SK-N-SH treated with all-trans-retinoic acid at 6 μM for 48 hours (cell line): ENCODE measurements at regions not wholly inside any gene's neighbourhood (a gene's known extent, or its start where the extent isn't known, plus 50 kb on each side); places are given as distances from the start of the nearest gene placed in this dataset.

Experiments used
- ARNTL ChIP-seq: fragments of 450-650 bp; formaldehyde crosslinking; IDR thresholded peaks from 2 replicates; pipeline ENCODE4 v1.5.0; 2020; ENCODE audit warnings: low read depth, mild to moderate bottlenecking, moderate library complexity, borderline replicate concordance
- CSRNP3 ChIP-seq: fragments of 250-450 bp; sonication (Bioruptor Pico); IDR thresholded peaks from 2 replicates; pipeline ENCODE4 v1.5.1; 2021; ENCODE audit warnings: mild to moderate bottlenecking, moderate library complexity
- OSR1 ChIP-seq: fragments of 250-450 bp; sonication (Bioruptor Pico); IDR thresholded peaks from 2 replicates; pipeline ENCODE4 v1.8.0; 2022; ENCODE audit warnings: moderate library complexity, mild to moderate bottlenecking, inconsistent platforms
- PATZ1 ChIP-seq: fragments of 250-450 bp; sonication (Bioruptor Pico); IDR thresholded peaks from 2 replicates; pipeline ENCODE4 v1.8.0; 2020; ENCODE audit warnings: mild to moderate bottlenecking, moderate library complexity, borderline replicate concordance
- RARB ChIP-seq: fragments of 250-450 bp; sonication (Bioruptor Pico); IDR thresholded peaks from 2 replicates; pipeline ENCODE4 v1.8.0; 2021; ENCODE audit warnings: mild to moderate bottlenecking, moderate library complexity
- ZC3H10 ChIP-seq: fragments of 250-450 bp; sonication (Bioruptor Pico); IDR thresholded peaks from 2 replicates; pipeline ENCODE4 v1.5.1; 2021; ENCODE audit warnings: mild to moderate bottlenecking, moderate library complexity
- ZFP3 ChIP-seq: fragments of 250-450 bp; sonication (Bioruptor Pico); IDR thresholded peaks from 2 replicates; pipeline ENCODE4 v1.5.0; 2020; ENCODE audit warnings: mild to moderate bottlenecking, moderate library complexity
- TF ChIP-seq, protein P1 (sequence below): fragments of 250-450 bp; sonication (Bioruptor Pico); IDR thresholded peaks from 2 replicates; pipeline ENCODE4 v1.5.1; 2020; ENCODE audit warnings: low read depth, mild to moderate bottlenecking, moderate library complexity
- TF ChIP-seq, protein P2 (sequence below): fragments of 250-450 bp; sonication (Bioruptor Pico); IDR thresholded peaks from 2 replicates; pipeline ENCODE4 v1.8.0; 2021; ENCODE audit warnings: low read depth, mild to moderate bottlenecking, moderate library complexity, borderline replicate concordance

- no peak for TF ChIP-seq OSR1 (CRISPR knock-in tag)
- no peak for TF ChIP-seq RARB
- TF ChIP-seq CSRNP3 (CRISPR knock-in tag) = no peak
- no peak for TF ChIP-seq ZC3H10 (CRISPR knock-in tag)
- TF ChIP-seq, protein P1, sequence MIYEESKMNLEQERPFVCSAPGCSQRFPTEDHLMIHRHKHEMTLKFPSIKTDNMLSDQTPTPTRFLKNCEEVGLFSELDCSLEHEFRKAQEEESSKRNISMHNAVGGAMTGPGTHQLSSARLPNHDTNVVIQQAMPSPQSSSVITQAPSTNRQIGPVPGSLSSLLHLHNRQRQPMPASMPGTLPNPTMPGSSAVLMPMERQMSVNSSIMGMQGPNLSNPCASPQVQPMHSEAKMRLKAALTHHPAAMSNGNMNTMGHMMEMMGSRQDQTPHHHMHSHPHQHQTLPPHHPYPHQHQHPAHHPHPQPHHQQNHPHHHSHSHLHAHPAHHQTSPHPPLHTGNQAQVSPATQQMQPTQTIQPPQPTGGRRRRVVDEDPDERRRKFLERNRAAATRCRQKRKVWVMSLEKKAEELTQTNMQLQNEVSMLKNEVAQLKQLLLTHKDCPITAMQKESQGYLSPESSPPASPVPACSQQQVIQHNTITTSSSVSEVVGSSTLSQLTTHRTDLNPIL (CRISPR knock-in tag) = no peak
- no peak for TF ChIP-seq PATZ1 (CRISPR knock-in tag)
- TF ChIP-seq ZFP3 (CRISPR knock-in tag) = no peak
- TF ChIP-seq, protein P2, sequence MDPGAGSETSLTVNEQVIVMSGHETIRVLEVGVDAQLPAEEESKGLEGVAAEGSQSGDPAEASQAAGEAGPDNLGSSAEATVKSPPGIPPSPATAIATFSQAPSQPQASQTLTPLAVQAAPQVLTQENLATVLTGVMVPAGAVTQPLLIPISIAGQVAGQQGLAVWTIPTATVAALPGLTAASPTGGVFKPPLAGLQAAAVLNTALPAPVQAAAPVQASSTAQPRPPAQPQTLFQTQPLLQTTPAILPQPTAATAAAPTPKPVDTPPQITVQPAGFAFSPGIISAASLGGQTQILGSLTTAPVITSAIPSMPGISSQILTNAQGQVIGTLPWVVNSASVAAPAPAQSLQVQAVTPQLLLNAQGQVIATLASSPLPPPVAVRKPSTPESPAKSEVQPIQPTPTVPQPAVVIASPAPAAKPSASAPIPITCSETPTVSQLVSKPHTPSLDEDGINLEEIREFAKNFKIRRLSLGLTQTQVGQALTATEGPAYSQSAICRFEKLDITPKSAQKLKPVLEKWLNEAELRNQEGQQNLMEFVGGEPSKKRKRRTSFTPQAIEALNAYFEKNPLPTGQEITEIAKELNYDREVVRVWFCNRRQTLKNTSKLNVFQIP (CRISPR knock-in tag) = no peak
- no peak for TF ChIP-seq ARNTL (CRISPR knock-in tag)
Observed at GRCh38 chr18:11553098-11553940, 56.1 kb upstream of the SLC35G4 start.
